ENCODE measurements at regions not wholly inside any gene's neighbourhood (a gene's known extent, or its start where the extent isn't known, plus 50 kb on each side); places are given as distances from the start of the nearest gene placed in this dataset.
A peak's percentile ranks its signal among the peaks of the same experiment; 100 is the strongest.

DNA sequence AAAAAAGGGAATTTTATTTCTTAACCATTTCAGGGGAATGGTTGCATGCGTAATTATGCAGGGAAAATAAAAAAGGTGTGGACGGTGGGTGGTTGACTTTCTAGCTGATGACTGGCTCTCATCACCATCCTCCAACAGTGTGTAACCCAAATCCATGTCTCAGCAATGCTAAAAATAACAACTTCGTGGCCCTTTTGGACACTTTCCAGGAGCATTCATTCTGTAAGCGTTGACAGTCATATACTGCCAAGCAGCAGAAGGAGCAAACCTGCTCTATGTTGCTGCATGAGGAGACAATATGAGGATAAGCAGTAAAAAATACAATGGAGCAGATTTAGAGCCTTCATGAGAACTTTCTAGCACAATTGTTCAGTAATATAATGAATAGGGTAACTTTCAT is 189.1 kb downstream of the ANXA2 start:
- no peaks in the 10 kb centered on the region for H3K4me1 ChIP-seq (ENCODE audit: control insufficient read depth, extremely low read depth, insufficient read depth, low read length)
- H3K27ac ChIP-seq (ENCODE audit: insufficient read depth, low read length), result no peak overlapping the region
- no peaks in the 10 kb centered on the region for H3K9me3 ChIP-seq (ENCODE audit: control insufficient read depth, insufficient read depth, low read depth, low read length)
- H3K4me2 ChIP-seq (ENCODE audit: extremely low read depth, insufficient read depth, low read length), result no peak overlapping the region
- no peaks in the 10 kb centered on the region for H4K20me1 ChIP-seq (ENCODE audit: control insufficient read depth, extremely low read depth, insufficient read depth, low read length)
- DNase-seq (ENCODE audit: low read depth in 2 of 2), result peak; percentile 2 to 6
- no peak overlapping the region for H2AFZ ChIP-seq (ENCODE audit: low read length)
- no peaks in the 10 kb centered on the region for H3K36me3 ChIP-seq (ENCODE audit: control insufficient read depth, insufficient read depth, low read length)
- no peaks in the 10 kb centered on the region for H3K27me3 ChIP-seq (ENCODE audit: control insufficient read depth, insufficient read depth, low read length)
- no peak overlapping the region for H3K4me3 ChIP-seq (replicated peaks in 1 of 4; ENCODE audit: control extremely low read depth in 1 of 4, insufficient read depth in 1 of 4, low read depth in 3 of 4, low read length in 4 of 4)
- no peak for TF ChIP-seq EZH2 (IDR thresholded peaks at IDR 0.05; ENCODE audit: low read length, missing control alignments)
- TF ChIP-seq, protein P1, sequence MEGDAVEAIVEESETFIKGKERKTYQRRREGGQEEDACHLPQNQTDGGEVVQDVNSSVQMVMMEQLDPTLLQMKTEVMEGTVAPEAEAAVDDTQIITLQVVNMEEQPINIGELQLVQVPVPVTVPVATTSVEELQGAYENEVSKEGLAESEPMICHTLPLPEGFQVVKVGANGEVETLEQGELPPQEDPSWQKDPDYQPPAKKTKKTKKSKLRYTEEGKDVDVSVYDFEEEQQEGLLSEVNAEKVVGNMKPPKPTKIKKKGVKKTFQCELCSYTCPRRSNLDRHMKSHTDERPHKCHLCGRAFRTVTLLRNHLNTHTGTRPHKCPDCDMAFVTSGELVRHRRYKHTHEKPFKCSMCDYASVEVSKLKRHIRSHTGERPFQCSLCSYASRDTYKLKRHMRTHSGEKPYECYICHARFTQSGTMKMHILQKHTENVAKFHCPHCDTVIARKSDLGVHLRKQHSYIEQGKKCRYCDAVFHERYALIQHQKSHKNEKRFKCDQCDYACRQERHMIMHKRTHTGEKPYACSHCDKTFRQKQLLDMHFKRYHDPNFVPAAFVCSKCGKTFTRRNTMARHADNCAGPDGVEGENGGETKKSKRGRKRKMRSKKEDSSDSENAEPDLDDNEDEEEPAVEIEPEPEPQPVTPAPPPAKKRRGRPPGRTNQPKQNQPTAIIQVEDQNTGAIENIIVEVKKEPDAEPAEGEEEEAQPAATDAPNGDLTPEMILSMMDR (conservative IDR thresholded peaks at IDR 0.05 in 1 of 2, IDR thresholded peaks at IDR 0.05 in 1 of 2; ENCODE audit: low read depth in 1 of 2, low read length in 2 of 2), result no peak
- H3K9ac ChIP-seq (ENCODE audit: insufficient read depth, low read length), result no peak overlapping the region
- no peaks in the 10 kb centered on the region for H3K79me2 ChIP-seq (ENCODE audit: control insufficient read depth, insufficient read depth, low read length)

DNA sequence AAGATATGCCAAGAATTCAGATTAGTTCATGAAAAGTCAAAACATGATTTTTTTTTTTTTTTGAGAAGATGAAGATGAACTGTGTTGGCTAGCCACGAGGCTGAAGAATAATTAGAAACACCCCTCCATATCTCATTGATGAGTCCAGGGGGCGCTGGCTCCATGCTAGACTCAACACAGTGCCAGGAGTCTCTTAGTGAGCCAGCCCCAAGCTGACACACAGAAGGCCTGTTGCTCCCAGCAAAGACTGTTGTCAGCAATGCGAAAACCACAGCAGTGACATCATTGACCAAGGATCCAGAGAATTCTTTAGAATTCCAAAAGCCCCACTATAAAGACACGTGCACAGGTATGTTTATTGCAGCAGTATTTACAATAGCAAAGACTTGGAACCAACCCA is 185.2 kb downstream of the ANXA2 start:
- H3K79me2 ChIP-seq (ENCODE audit: control insufficient read depth, insufficient read depth, low read length), result no peaks in the 10 kb centered on the region
- peak in 1 of 2 donors; percentile 9 for DNase-seq (ENCODE audit: low read depth in 2 of 2)
- H3K36me3 ChIP-seq (ENCODE audit: control insufficient read depth, insufficient read depth, low read length), result no peaks in the 10 kb centered on the region
- no peak overlapping the region for H3K27ac ChIP-seq (ENCODE audit: insufficient read depth, low read length)
- TF ChIP-seq EZH2 (IDR thresholded peaks at IDR 0.05; ENCODE audit: low read length, missing control alignments), result no peak
- TF ChIP-seq, protein P1 (conservative IDR thresholded peaks at IDR 0.05 in 1 of 2, IDR thresholded peaks at IDR 0.05 in 1 of 2; ENCODE audit: low read depth in 1 of 2, low read length in 2 of 2), result no peak
- H3K27me3 ChIP-seq (ENCODE audit: control insufficient read depth, insufficient read depth, low read length), result no peaks in the 10 kb centered on the region
- H3K4me3 ChIP-seq (replicated peaks in 1 of 4; ENCODE audit: control extremely low read depth in 1 of 4, insufficient read depth in 1 of 4, low read depth in 3 of 4, low read length in 4 of 4), result no peak overlapping the region
- H3K9me3 ChIP-seq (ENCODE audit: control insufficient read depth, insufficient read depth, low read depth, low read length), result no peaks in the 10 kb centered on the region
- H3K9ac ChIP-seq (ENCODE audit: insufficient read depth, low read length), result no peak overlapping the region
- no peak overlapping the region for H2AFZ ChIP-seq (ENCODE audit: low read length)
- no peaks in the 10 kb centered on the region for H3K4me1 ChIP-seq (ENCODE audit: control insufficient read depth, extremely low read depth, insufficient read depth, low read length)
- no peak overlapping the region for H3K4me2 ChIP-seq (ENCODE audit: extremely low read depth, insufficient read depth, low read length)
- H4K20me1 ChIP-seq (ENCODE audit: control insufficient read depth, extremely low read depth, insufficient read depth, low read length), result no peaks in the 10 kb centered on the region

DNA sequence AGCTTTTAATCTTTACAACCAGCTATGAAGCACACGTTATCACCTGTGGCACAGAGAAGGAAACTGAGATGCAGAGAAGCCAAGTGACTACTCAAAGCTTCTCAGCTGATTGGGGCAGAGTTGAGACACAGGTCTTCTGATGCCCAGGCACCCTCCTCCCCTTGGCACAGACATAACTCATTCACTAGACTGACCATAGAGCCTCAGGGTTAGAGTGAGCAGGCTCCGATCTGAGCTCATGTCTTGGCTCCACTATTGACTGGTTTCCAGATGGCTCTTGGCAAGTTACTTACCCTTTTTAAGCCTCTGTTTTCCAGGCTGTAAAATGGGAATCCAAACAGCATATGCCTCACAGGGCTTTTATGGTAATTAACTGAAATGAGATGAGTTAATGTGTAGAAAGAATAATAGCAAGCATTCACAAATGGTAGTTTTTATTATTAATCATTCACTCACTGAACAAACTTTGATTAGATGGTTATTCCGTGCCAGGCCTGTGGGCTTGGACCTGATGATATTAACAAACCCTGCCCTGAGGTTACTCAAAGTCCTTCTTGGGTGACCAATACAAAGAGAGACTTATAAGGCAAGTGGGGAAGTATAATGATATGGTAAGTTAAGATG is 184.3 kb downstream of the ANXA2 start:
- Histone ChIP-seq H3K9me3 (ENCODE audit: control insufficient read depth, insufficient read depth, low read depth, low read length) (no peaks in the 10 kb centered on the region), H3K9ac (ENCODE audit: insufficient read depth, low read length) (no peak overlapping the region), H3K27ac (ENCODE audit: insufficient read depth, low read length) (no peak overlapping the region), H4K20me1 (ENCODE audit: control insufficient read depth, extremely low read depth, insufficient read depth, low read length) (no peaks in the 10 kb centered on the region), H2AFZ (ENCODE audit: low read length) (no peak overlapping the region), H3K36me3 (ENCODE audit: control insufficient read depth, insufficient read depth, low read length) (no peaks in the 10 kb centered on the region), H3K79me2 (ENCODE audit: control insufficient read depth, insufficient read depth, low read length) (no peaks in the 10 kb centered on the region), H3K4me2 (ENCODE audit: extremely low read depth, insufficient read depth, low read length) (no peak overlapping the region), H3K4me1 (ENCODE audit: control insufficient read depth, extremely low read depth, insufficient read depth, low read length) (no peaks in the 10 kb centered on the region), H3K4me3 (replicated peaks in 1 of 4; ENCODE audit: control extremely low read depth in 1 of 4, insufficient read depth in 1 of 4, low read depth in 3 of 4, low read length in 4 of 4) (no peak overlapping the region), H3K27me3 (ENCODE audit: control insufficient read depth, insufficient read depth, low read length) (no peaks in the 10 kb centered on the region)
- TF ChIP-seq, protein P1 (conservative IDR thresholded peaks at IDR 0.05 in 1 of 2, IDR thresholded peaks at IDR 0.05 in 1 of 2; ENCODE audit: low read depth in 1 of 2, low read length in 2 of 2), result no peak
- TF ChIP-seq EZH2 (IDR thresholded peaks at IDR 0.05; ENCODE audit: low read length, missing control alignments), result no peak
- no peak for DNase-seq (ENCODE audit: low read depth in 2 of 2)

Measured in fibroblast of lung (primary cell).